Ishikawa (cell line): ENCODE measurements at regions not wholly inside any gene's neighbourhood (a gene's known extent, or its start where the extent isn't known, plus 50 kb on each side); places are given as distances from the start of the nearest gene placed in this dataset.

Source experiments
- CEBPB ChIP-seq: IDR thresholded peaks from 2 replicates; pipeline ENCODE4 v1.6.1; 2012
- CREB1 ChIP-seq: IDR thresholded peaks from 2 replicates; pipeline ENCODE4 v1.6.1; 2012; ENCODE audit warnings: low read depth
- EGR1 ChIP-seq: IDR thresholded peaks from 2 replicates; pipeline ENCODE4 v1.6.1; 2012
- EP300 ChIP-seq: IDR thresholded peaks from 2 replicates; pipeline ENCODE4 v1.6.1; 2012; ENCODE audit warnings: borderline replicate concordance
- FOXM1 ChIP-seq: IDR thresholded peaks from 2 replicates; pipeline ENCODE4 v1.6.1; 2012; ENCODE audit warnings: low read depth, borderline replicate concordance
- NFIC ChIP-seq: IDR thresholded peaks from 2 replicates; pipeline ENCODE4 v1.6.1; 2012
- RAD21 ChIP-seq: IDR thresholded peaks from 2 replicates; pipeline ENCODE4 v1.6.1; 2012; ENCODE audit warnings: low read depth
- TAF1 ChIP-seq: IDR thresholded peaks from 2 replicates; pipeline ENCODE4 v1.6.1; 2012; ENCODE audit warnings: low read depth, mild to moderate bottlenecking
- TCF12 ChIP-seq: IDR thresholded peaks from 2 replicates; pipeline ENCODE4 v1.6.1; 2012; ENCODE audit warnings: low read depth
- TEAD4 ChIP-seq: IDR thresholded peaks from 2 replicates; pipeline ENCODE4 v1.6.1; 2012
- YY1 ChIP-seq: IDR thresholded peaks from 2 replicates; pipeline ENCODE4 v1.6.1; 2012; ENCODE audit warnings: low read depth
- ZBTB7A ChIP-seq: IDR thresholded peaks from 2 replicates; pipeline ENCODE4 v1.6.1; 2012; ENCODE audit warnings: low read depth
- TF ChIP-seq, protein P1 (sequence below): IDR thresholded peaks from 2 replicates; pipeline ENCODE4 v1.6.1; 2012
- TF ChIP-seq, protein P2 (sequence below): IDR thresholded peaks from 2 replicates; pipeline ENCODE4 v1.6.1; 2012; ENCODE audit warnings: low read depth, mild to moderate bottlenecking
- TF ChIP-seq, protein P3 (sequence below): IDR thresholded peaks from 2 replicates; pipeline ENCODE4 v1.6.1; 2012

DNA sequence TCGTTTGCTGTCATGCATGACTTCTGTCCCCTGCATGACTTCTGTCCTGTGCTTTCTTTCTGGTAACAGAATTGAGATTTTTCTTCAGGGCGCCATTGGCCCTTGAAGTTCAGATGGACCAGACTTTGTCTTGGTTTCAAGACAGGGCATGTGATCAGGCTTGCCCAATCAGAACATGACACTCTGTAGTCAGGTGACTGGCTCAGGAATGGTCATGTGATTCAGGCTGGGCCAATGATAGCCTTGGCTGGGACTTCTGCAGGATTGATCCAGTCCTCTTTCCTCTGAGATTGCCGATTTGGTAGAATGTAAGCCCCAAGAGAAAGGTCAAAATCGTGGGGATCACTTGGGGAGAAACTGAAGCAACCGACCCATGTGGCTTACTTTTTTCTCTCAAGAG, 90.5 kb upstream of the ALX4 start:
- TF ChIP-seq EP300: no peak
- TF ChIP-seq, protein P1, sequence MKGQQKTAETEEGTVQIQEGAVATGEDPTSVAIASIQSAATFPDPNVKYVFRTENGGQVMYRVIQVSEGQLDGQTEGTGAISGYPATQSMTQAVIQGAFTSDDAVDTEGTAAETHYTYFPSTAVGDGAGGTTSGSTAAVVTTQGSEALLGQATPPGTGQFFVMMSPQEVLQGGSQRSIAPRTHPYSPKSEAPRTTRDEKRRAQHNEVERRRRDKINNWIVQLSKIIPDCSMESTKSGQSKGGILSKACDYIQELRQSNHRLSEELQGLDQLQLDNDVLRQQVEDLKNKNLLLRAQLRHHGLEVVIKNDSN: peak; percentile 88

DNA sequence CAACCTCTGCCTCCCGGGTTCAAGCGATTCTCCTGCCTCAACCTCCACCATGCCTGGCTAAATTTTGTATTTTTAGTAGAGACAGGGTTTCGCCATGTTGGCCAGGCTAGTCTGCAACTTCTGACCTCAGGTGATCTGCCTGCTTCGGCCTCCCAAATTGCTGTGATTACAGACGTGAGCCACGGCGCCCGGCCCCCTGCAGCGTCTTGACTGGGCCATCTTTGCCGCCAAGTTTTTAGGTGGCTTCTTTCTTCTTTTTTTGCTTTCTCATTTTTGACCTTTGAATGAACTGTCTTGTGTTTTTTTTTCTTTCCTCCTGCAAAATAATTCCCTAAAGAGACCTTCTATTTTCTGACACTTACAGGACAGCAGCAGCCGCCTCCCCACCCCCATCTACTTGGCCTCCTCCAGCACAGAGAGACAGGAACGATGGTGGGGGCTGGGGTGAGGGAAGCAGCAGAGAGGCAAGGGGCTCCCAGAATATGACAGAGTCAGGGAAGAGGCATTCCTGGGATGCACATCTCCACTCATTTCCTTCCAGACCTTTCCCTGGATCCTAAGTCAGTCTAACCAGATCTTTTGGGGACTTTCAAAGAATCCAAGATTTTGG, 92.6 kb upstream of the ALX4 start:
- TF ChIP-seq, protein P2, sequence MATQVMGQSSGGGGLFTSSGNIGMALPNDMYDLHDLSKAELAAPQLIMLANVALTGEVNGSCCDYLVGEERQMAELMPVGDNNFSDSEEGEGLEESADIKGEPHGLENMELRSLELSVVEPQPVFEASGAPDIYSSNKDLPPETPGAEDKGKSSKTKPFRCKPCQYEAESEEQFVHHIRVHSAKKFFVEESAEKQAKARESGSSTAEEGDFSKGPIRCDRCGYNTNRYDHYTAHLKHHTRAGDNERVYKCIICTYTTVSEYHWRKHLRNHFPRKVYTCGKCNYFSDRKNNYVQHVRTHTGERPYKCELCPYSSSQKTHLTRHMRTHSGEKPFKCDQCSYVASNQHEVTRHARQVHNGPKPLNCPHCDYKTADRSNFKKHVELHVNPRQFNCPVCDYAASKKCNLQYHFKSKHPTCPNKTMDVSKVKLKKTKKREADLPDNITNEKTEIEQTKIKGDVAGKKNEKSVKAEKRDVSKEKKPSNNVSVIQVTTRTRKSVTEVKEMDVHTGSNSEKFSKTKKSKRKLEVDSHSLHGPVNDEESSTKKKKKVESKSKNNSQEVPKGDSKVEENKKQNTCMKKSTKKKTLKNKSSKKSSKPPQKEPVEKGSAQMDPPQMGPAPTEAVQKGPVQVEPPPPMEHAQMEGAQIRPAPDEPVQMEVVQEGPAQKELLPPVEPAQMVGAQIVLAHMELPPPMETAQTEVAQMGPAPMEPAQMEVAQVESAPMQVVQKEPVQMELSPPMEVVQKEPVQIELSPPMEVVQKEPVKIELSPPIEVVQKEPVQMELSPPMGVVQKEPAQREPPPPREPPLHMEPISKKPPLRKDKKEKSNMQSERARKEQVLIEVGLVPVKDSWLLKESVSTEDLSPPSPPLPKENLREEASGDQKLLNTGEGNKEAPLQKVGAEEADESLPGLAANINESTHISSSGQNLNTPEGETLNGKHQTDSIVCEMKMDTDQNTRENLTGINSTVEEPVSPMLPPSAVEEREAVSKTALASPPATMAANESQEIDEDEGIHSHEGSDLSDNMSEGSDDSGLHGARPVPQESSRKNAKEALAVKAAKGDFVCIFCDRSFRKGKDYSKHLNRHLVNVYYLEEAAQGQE: no peak
- TF ChIP-seq TCF12 (no peak), EGR1 (no peak), TAF1 (no peak), ZBTB7A (no peak), CREB1 (no peak)
- TF ChIP-seq, protein P1: no peak
- TF ChIP-seq, protein P3, sequence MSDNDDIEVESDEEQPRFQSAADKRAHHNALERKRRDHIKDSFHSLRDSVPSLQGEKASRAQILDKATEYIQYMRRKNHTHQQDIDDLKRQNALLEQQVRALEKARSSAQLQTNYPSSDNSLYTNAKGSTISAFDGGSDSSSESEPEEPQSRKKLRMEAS: no peak

DNA sequence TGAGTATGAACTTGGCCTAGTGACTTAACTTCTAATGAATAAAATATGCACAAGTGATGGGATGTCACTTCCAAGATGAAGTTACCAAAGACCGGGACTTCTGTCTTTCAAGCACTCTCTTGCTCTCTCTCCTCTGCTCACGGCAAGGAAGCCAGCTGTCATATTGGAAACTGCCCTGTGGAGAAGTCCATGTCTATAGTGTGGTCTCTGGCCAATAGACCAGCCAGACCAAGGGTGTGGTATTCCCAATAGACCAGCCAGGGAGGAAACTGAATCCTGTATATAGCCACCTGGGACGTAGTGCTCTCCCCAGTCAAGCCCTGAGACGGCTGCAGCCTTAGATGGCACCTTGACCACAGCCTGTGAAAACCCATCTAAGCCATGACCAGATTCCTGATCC, 93.2 kb upstream of the ALX4 start:
- TF ChIP-seq, protein P1: no peak
- TF ChIP-seq, protein P2: no peak
- TF ChIP-seq EP300 (no peak), EGR1 (no peak), TEAD4 (no peak), ZBTB7A (no peak)

DNA sequence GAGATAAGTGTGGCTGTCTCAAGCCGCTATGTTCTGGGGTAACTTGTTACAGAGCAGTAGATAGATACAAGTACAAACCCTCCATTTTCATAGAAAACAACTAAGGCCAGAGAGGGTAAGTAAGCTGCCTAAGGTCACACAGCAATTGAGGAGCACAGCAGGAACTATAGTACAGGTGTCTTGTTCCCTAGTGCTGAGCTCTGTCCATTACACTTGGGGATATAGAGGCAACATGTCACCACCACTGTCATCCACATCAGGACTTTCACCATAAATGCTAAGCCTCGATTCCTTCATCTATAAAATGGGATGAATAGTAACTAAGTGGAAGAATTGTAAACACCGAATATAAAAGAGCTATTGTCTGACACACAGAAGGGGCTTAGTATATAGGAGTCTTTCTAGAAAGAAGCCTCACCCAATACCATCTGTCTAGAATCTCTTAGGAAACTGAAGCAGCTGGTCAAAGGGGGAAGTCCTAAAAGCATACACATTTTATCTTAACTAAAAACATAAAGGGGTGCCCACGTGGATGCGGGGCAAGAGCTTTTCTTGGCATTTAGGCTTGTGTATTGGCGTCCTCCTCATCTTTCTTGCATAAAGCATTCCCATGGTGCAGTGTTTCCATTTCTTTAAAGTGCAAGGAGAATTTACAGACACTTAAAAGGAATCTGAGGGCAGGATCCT, 93.8 kb upstream of the ALX4 start:
- TF ChIP-seq RAD21: no peak
- no peak for TF ChIP-seq TCF12
- TF ChIP-seq, protein P2: no peak
- TF ChIP-seq, protein P3: no peak
- TF ChIP-seq EGR1: no peak
- no peak for TF ChIP-seq TEAD4
- no peak for TF ChIP-seq NFIC
- no peak for TF ChIP-seq YY1
- no peak for TF ChIP-seq FOXM1
- TF ChIP-seq EP300: no peak
- TF ChIP-seq ZBTB7A: no peak
- TF ChIP-seq TAF1: no peak
- TF ChIP-seq CEBPB: no peak
- no peak for TF ChIP-seq CREB1
- TF ChIP-seq, protein P1: no peak
